Adrenal gland (tissue), 9 donors: ENCODE measurements at regions not wholly inside any gene's neighbourhood (a gene's known extent, or its start where the extent isn't known, plus 50 kb on each side); places are given as distances from the start of the nearest gene placed in this dataset.

Source experiments
- DNase-seq, 7 donors: peaks; one replicate each; pipeline ENCODE4 v3.0.0-alpha.2; 2019 to 2020
- H3K27ac ChIP-seq, 5 donors: fragments of 200-600 bp; sonication (generic) in 4 of 5; 1 replicate in 3 of 5; 2 replicates in 2 of 5; pipeline versions ENCODE4 v1.5.1 to v1.8.0; 2016 to 2020; ENCODE audit warnings: mild to moderate bottlenecking in 1 of 5
- H3K27me3 ChIP-seq: fragments of 200-600 bp; 2 replicates; pipeline ENCODE4 v1.8.0; 2021
- H3K36me3 ChIP-seq, 2 donors: fragments of 200-600 bp; replicated peaks in 1 of 2; 1 replicate in 1 of 2; 2 replicates in 1 of 2; pipeline versions ENCODE4 v1.5.1 to v1.8.0; 2018 to 2022
- H3K4me1 ChIP-seq, 2 donors: fragments of 200-600 bp; replicated peaks in 1 of 2; 1 replicate in 1 of 2; 2 replicates in 1 of 2; pipeline versions ENCODE4 v1.5.1 to v1.8.0; 2018 to 2021
- H3K4me3 ChIP-seq, 4 donors: fragments of 200-600 bp; sonication (generic) in 3 of 4; one replicate each; pipeline ENCODE4 v1.5.1; 2016 to 2018
- H3K9me3 ChIP-seq, 3 donors: fragments of 200-600 bp; sonication (generic) in 1 of 3; replicated peaks in 1 of 3; 1 replicate in 2 of 3; 2 replicates in 1 of 3; pipeline versions ENCODE4 v1.5.1 to v1.8.0; 2016 to 2021
- CTCF ChIP-seq, 6 experiments: fragments of 450-650 bp in 4 of 6; fragments of 200-600 bp in 2 of 6; sonication (generic) in 1 of 6; IDR thresholded peaks; 1 replicate in 5 of 6; 2 replicates in 1 of 6; pipeline versions ENCODE4 v1.5.1 to v1.8.0; 2016 to 2021; ENCODE audit warnings: antibody characterized with exemption in 6 of 6, mild to moderate bottlenecking in 2 of 6, moderate library complexity in 1 of 6
- POLR2A ChIP-seq, 2 donors: fragments of 450-650 bp; IDR thresholded peaks; one replicate each; pipeline ENCODE4 v1.6.1; 2017; ENCODE audit warnings: antibody characterized with exemption in 2 of 2, mild to moderate bottlenecking in 2 of 2, moderate library complexity in 1 of 2
- WGBS, 4 donors: extraction: QIAGEN DNeasy Blood & Tissue Kit in 2 of 4; methylation state at CpG; one replicate each; pipeline versions ENCODE4 v1.1.5 to v1.1.7; 2013 to 2017; 5-methylcytosine and 5-hydroxymethylcytosine counted together
- intact Hi-C, 2 donors: fragments of 100-400 bp; cut with DNase I; formaldehyde crosslinking; loops; one replicate each; pipeline versions ENCODE4 v1.14.1 to v1.15.0; 2022 to 2023
- donor health status: healthy with polysubstance abuse.
- donor health status: Bipolar disorder and iron deficiency.
- donor health status: DM: yes; HTN: yes; CAD: no.
- donor health status: DM: no; HTN: no; CAD: no.
- donor health status: DM: no; HTN: no; CAD: no.

- TF ChIP-seq CTCF (IDR thresholded peaks at IDR 0.05) = no peak
- Histone ChIP-seq H3K4me3 (no peak overlapping the region), H3K9me3 (no peaks in the 10 kb centered on the region), H3K4me1 (no peaks in the 10 kb centered on the region), H3K36me3 (no peaks in the 10 kb centered on the region), H3K27me3 (no peaks in the 10 kb centered on the region), H3K27ac (no peak overlapping the region)
- intact Hi-C loops = no loop called here
- DNase-seq = no peak
- WGBS, 4 donors = 82 to 88% (median 86%) methylated on average over 5 of the region's 5 CpGs
Measured at GRCh38 chr10:46220187-46220586, 66.6 kb upstream of the ANTXRL start.

DNA sequence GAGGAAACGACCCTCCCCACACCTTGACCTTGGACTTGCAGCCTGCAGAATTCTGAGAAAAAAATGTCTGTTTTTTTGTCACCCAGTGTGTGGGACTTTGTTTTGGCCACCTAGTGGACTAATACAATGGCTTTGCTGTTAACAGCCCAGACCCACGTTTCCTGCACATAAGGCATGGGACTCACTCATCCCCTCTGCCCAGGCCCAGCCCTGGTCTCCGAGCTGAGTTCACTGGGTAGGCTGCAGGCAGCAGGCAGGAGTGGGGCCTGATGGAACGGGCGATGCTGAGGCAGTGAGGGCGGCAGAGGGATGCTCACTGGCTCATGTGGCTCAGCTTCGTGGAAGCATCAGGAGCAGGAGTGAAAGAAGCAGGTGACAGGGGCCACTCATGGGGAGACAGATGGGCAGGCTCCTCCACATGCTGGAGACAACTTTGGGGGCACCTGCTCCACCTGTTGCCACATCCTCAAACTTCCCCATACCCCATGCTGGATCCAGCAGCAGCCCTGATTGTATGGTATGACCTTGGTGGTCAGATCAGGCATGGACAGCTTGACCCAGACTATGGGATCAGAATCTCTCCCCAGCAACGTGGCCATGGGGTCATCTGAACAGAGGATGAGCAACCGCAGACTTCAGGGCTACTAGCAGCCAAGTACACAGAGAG lies 65.8 kb upstream of the ANTXRL start:
- peak in 1 of 7 donors; percentile 33 for DNase-seq
- intact Hi-C loops = no loop called here
- Histone ChIP-seq H3K36me3 (no peaks in the 10 kb centered on the region), H3K4me1 (no peaks in the 10 kb centered on the region), H3K27me3 (no peaks in the 10 kb centered on the region), H3K27ac (no peak overlapping the region), H3K4me3 (no peak overlapping the region), H3K9me3 (no peaks in the 10 kb centered on the region)
- 66 to 82% (median 78%) methylated on average over 6 to 9 of the region's 9 CpGs for WGBS, 4 donors
- TF ChIP-seq POLR2A (IDR thresholded peaks at IDR 0.05) (no peak), CTCF (IDR thresholded peaks at IDR 0.05) (no peak)

GRCh38 chr10:46222364-46222935 lies 64.3 kb upstream of the ANTXRL start:
- H3K4me3 ChIP-seq = no peak overlapping the region
- H3K27me3 ChIP-seq = no peaks in the 10 kb centered on the region
- no peak overlapping the region for H3K27ac ChIP-seq
- no peaks in the 10 kb centered on the region for H3K36me3 ChIP-seq
- no peaks in the 10 kb centered on the region for H3K4me1 ChIP-seq
- no peaks in the 10 kb centered on the region for H3K9me3 ChIP-seq
- TF ChIP-seq CTCF (IDR thresholded peaks at IDR 0.05) (no peak), POLR2A (IDR thresholded peaks at IDR 0.05) (no peak)
- intact Hi-C loops = no loop called here
- DNase-seq = no peak
- WGBS, 4 donors = 79 to 91% (median 86%) methylated on average over 4 of the region's 4 CpGs

DNA sequence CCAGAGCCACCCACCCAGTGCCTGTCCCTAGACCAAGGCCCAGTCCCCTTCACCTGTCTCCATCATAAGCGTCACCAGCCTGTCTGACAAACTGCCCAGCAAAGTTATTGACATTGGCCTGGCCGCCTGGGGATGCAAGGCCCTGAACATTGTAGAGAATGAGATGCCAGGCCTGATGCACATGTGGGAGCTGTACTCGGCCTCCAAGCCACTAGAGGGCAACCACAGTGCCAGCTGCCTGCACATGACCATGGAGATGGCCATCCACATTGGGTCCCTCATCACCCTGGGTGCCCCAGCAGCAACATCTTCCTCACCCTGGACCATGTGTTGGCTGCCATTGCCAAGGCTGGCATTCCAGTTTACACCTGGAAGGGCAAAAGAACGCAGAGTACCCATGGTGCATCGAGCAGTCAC lies 63.7 kb upstream of the ANTXRL start:
- no peaks in the 10 kb centered on the region for H3K4me1 ChIP-seq
- no peak overlapping the region for H3K27ac ChIP-seq
- peak in 1 of 7 donors; percentile 12 for DNase-seq
- H3K36me3 ChIP-seq = no peaks in the 10 kb centered on the region
- no peaks in the 10 kb centered on the region for H3K27me3 ChIP-seq
- intact Hi-C loops = no loop called here
- H3K4me3 ChIP-seq = no peak overlapping the region
- WGBS, 4 donors = 79 to 100% (median 94%) methylated on average over 1 to 5 of the region's 5 CpGs
- no peaks in the 10 kb centered on the region for H3K9me3 ChIP-seq
- TF ChIP-seq CTCF (IDR thresholded peaks at IDR 0.05) (no peak), POLR2A (IDR thresholded peaks at IDR 0.05) (no peak)
